LoVo (cell line): ENCODE measurements at regions not wholly inside any gene's neighbourhood (a gene's known extent, or its start where the extent isn't known, plus 50 kb on each side); places are given as distances from the start of the nearest gene placed in this dataset.

ENCODE experiments used
- DNase-seq: peaks from one replicate; pipeline ENCODE4 v3.0.0-alpha.2; 2016; ENCODE audit warnings: low spot score

GRCh38 chr2:234764372-234764771 is 187.4 kb upstream of the SH3BP4 start:
- DNase-seq = no peak

DNA sequence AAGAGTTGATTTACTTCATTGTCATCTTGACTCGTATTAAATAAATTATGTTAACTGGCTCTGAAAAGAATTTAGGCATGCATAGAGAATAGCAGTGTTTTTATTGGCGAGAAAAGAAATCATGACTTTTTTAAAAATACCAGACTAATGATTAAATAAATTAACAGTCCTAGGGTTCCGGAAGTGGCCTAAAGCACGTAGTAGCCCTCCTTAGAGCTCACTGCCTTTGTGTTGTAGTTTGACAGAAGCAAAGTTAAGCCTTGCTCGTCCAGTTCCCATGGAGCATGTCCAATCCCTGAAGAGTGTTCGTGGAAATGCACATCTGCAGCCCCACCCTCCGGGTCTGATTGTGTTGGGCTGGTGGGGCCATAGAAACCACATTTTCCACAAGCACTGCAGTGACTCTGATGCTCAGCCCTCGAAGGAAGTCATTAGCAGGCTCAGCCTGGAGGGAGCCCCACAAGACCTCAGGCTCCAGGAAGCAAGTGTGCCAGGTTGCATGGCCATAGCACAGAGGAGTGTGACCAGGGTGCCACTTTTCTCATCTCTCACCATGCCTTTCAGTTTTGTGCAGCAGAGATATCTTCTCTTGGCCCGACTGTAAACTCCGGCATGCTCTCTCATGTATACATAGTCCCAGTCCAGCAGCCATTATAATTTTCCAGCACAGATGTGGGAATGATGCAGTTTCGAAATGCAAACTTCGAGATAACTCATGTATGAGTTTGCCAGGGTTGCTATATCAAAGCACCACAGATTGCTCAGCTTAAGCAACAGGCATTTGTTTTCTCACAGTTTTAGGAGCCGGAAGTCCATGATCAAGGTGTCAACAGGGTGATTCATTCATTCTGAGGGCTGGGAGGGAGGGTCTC is 188.6 kb upstream of the SH3BP4 start:
- no peak for DNase-seq

DNA sequence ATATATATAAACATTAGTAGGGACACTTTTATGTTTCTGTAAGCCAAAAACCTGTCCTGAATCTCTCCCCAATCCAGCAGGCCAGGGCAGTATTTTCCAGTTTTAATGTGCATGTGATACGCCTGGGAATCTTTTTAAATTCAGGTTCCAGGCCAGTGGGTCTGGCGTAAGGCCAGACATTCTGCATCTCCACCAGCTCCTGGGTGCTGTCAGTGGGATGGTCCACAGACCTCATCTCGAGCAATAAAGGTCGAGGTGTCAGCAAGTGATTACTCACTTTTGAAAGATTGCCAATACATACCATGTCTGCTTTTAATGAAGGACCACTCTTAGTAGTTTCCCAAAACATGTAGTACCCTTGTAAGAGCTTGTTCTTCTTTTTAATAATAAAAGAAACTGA is 189.9 kb upstream of the SH3BP4 start:
- DNase-seq = no peak

DNA sequence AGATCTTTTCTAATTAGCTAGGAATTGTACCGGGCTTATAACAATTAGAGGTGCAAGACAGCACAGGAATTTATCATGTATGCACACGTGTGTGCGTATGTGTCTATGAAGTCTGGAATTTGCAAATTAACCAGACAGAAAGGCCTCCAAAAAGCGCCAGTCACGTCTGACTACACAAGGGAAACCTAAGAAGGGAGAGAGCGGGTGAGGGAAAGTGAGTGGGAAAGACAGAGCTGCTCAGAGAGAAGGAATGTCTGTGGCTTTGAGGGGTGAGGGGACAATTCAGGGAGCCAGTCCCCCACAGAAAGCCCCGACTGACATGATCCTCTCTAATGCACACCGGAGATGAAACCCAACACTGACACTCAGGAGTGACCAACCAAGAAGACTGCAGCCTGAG is 197.7 kb upstream of the SH3BP4 start:
- no peak for DNase-seq

DNA sequence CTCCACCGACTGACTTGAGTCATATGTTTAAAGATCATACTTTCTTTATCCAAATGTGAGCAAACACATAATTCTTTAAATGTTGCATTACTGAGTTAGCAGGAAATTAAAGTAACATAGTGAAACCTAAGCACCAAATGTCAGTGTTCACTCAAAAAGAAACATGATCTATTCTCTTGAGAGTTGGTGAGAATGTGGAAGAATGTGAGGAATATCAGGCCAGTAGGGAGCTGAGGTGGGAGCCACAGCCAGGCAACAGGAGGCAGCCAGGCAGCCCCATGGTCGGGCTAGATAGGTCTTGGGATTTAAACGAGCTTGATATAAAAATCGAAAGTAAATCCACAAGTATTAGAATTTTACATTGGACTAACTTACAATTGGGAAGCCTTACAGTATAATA is 198.1 kb upstream of the SH3BP4 start:
- no peak for DNase-seq

GRCh38 chr2:234752966-234753365 is 198.9 kb upstream of the SH3BP4 start:
- no peak for DNase-seq

DNA sequence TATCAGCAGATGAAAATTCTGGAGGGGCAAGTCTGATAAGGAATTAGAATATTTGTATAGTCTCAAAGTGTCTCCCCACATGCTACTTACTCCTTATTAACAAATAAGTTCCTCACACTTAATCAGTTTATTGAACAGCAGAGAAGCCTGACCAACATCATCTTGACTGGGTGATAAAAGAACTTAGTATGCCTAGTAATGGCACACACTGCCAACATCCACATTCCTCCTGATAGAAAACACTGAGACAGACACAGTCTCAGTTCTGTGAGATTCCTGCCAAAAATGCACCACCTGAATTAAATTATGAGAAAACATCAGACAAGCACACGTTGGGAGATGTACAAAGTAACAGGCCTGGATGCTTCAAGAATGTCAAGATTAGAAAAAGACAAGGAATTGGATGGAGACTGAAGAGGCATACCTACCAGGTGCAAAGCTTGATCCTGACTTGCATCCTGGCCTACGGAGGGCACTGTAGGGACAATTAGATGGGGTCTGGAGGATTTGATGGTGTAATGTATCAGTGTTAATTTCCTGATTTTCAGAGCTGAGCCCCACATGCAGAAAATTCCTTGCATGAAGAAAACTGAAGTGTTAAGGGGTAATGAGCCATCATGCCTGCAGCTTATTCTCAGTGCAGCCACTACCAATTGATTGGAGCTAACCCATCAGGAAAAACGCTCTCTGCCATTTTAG is 200.4 kb upstream of the SH3BP4 start:
- no peak for DNase-seq

- DNase-seq = no peak
Observed at GRCh38 chr2:234747833-234748559, 203.8 kb upstream of the SH3BP4 start.

DNA sequence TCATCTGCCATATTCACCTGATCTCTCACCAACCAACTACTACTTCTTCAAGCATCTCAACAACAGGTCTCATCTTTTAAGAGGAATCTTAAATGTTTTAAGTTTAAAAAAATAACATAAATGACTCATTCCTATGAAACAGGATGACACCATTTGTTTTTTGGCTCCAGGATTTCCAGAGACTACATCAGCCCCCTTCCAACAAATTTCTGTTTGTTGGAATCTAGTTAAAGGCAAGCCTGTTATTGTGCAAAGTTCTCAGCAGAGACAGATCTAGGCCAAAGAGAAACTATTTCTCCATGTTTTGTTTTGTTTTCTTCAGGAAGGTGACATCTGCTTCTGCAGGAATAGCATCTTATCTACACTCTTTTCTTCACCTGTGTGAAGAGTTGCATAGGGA is 204.8 kb upstream of the SH3BP4 start:
- no peak for DNase-seq

- DNase-seq = no peak
Observed at GRCh38 chr2:234745347-234745746, 206.5 kb upstream of the SH3BP4 start.

DNA sequence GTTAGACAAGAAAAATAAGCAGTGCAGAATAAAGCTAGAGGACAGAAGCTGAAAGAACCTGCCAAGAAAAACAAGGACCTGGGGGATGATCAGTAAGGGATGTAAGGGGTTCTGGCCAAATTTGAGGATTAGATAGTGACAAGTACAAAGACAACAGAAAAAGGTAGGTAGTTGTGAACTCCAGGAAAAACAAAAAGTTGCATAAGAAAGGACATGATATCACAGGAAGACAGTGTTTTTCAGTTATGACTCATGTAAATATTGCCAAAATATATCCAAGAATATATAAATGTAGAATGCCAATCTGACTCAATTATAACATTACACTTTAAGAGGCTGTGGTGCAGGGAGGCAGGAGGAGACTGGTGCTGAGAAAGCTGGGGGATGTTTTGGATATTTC is 209.8 kb upstream of the SH3BP4 start:
- no peak for DNase-seq

DNA sequence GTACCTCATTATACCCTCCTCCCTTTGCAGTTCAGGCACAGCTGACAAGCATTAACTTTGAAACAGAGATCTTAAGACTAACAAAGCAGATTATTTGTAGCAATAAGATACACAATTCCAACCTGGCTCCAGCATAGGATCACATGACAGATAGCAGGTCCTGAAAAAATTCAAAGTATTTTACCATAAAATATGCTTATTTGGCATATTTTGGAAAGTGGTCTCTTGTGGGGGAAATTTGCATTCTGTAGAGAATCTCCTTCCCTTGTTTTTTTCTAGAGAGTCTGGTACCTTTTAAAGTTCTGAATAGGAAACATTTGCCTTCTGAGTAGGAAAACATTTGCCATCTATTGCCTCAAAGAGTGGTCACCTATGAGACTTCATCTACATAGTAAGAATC is 212.8 kb upstream of the SH3BP4 start:
- no peak for DNase-seq

DNA sequence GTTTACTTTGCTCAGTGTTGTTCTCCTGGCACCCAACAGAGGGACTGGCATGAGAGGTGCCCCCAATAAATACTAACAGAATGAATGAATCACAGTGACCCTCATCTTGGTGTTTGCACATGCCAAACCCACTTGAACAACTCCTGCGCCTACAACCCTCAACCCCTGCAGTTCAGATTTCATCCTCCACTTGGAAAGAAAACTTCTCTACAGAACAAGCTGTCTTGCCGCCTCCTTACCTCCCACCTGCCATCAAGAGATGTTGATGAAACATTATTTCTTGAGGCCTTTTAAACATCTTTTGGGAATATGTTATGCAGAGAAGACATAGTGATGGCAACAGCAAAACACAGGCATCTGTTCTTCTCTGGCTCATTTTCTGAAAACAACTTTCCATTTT is 216.0 kb upstream of the SH3BP4 start:
- DNase-seq = no peak

- no peak for DNase-seq
Observed at GRCh38 chr2:234733795-234734600, 217.8 kb upstream of the SH3BP4 start.

- DNase-seq = no peak
Observed at GRCh38 chr2:234733093-234733489, 218.7 kb upstream of the SH3BP4 start.

DNA sequence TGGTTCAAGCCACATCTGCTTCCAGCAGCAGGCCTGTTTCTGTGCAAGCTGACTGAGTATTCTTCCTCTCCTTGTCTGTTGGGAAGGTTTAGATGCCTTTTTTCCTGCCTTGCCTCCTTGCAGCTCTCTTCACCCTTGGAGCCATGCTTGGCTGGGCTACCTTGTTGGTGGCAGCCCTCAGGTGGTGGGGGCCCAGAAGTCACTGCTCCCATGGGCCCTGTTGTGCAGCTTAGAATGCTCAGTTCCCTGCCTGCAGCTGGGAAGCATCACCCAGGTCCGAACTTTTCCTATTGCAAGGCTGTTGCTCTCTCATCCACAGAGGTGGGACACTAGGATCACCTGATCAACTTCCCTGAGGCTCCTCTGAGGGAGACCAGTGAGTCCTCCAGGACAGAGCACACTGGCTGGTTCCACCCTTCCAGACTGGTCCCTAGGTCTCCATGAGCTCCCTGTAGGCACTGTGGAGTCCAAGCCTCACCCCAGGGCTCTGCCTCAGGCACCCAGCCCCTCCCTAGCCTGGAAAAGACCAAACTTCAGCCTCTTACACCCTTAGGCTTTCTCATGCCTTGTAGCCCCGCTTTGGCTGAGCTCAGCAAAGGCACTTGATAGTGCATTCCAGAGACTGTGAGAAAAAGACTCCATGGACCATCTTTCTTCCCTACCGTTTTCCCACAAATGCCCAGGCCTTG is 219.3 kb upstream of the SH3BP4 start:
- no peak for DNase-seq

GRCh38 chr2:234731236-234731635 is 220.6 kb upstream of the SH3BP4 start:
- DNase-seq = no peak

GRCh38 chr2:234730066-234730640 is 221.7 kb upstream of the SH3BP4 start:
- DNase-seq = peak; percentile 31

- DNase-seq = peak; percentile 45
Observed at GRCh38 chr2:234725528-234726264, 226.1 kb upstream of the SH3BP4 start.

DNA sequence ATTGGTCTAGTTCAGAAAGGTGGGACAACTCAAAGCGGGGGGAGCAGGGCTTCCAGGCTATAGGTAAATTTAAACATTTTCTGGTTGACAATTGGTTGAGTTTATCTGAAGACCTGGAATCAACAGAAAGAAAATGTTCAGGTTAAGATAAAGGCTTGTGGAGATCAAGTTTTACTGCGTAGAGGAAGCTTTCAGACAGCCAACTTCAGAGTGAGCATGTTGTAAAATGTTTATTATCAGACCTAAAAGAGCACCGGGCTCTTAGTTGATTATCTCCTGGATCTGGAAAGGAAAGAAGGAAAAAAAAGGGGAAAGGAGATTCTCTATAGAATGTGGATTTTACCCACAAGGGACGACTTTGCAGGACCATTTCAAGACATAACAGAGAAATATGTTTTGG is 227.0 kb upstream of the SH3BP4 start:
- peak; percentile 11 for DNase-seq
